ENCODE measurements at regions not wholly inside any gene's neighbourhood (a gene's known extent, or its start where the extent isn't known, plus 50 kb on each side); places are given as distances from the start of the nearest gene placed in this dataset.
"Not testable (repeated sequence)": the region's sequence is repeated elsewhere in the genome, so short reads cannot be mapped to it uniquely, and the experiment has no call there.

GRCh38 chr5:82754759-82755158 lies 322.4 kb downstream of the TMEM167A start:
- DNase-seq (ENCODE audit: low read depth in 2 of 2) = no peak

GRCh38 chr5:82754036-82754746 lies 323.0 kb downstream of the TMEM167A start:
- DNase-seq (ENCODE audit: low read depth in 2 of 2) = no peak

DNA sequence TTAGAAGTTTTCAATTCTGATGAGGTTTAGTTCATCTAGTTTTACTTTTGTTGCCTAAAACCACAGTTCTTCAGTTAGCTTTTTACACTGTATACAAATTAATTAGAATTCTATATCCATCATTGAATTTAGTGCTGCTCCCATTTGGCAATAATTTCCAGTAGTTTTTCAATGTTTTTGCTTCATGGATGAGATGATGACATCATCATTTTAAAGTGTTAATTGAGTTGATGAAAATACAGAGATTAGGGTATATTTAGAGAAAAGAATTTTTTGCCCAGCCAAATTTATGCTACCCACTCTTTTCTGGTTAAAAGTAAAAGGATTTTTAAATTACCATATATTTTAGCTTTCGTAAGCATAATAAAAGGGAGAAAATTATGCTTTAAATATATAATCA lies 323.8 kb downstream of the TMEM167A start:
- DNase-seq (ENCODE audit: low read depth in 2 of 2) = no peak

DNA sequence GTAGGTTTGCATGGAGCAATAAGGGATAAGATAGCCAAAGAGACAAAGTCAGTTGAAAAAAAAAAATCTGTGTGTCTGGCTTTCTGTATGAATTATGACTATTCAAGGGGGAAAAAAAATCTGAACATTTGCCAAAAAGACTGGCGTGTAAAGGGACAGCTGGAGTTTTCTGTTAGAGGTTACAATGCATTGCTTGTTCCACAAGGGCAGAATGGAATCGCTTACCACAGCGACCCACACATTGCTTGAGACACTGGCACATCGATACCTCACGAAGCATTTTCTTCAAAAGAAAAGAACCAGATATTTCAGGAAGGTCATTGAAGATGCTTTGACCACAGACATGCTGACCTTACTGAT lies 327.8 kb downstream of the TMEM167A start:
- no peak for DNase-seq (ENCODE audit: low read depth in 2 of 2)

DNA sequence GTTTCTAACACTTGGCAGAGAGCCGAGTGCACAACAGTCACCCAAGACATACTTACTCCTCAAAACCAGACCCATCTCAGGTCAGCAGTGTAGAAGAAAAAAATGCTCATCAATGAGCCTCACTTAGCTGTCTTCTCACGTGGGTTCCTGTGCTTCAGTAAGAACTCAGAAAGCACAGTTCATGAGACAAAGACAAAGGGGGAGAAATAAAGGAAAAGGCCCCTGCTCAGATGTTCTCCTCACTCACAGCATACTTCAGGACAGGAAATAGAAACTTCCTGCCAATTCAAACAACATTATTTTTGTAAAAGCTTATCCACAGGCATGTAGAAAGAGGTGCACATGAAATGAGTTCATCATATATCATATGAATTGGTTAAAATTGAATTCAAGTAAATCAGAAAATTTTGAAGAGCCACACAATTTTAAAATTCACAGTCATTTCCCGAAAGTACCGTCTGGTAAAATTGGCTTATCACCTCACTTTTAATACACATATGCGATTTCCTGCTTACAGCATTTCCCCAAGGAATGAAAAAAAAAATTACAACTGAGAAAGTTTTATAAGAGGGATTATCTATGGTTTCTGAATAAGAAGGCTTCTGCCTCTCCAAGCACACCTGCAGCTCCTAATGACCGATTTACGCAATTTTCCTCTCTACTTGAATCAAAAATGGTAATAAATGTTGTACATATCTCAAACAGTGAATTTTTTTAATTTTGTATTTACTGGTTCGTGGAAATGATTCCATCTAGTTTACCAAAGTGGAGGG lies 328.3 kb downstream of the TMEM167A start:
- no peak for DNase-seq (ENCODE audit: low read depth in 2 of 2)

GRCh38 chr5:82747986-82748385 lies 329.2 kb downstream of the TMEM167A start:
- DNase-seq (ENCODE audit: low read depth in 2 of 2) = no peak

GRCh38 chr5:82745016-82745415 lies 332.2 kb downstream of the TMEM167A start:
- no peak for DNase-seq (ENCODE audit: low read depth in 2 of 2)

DNA sequence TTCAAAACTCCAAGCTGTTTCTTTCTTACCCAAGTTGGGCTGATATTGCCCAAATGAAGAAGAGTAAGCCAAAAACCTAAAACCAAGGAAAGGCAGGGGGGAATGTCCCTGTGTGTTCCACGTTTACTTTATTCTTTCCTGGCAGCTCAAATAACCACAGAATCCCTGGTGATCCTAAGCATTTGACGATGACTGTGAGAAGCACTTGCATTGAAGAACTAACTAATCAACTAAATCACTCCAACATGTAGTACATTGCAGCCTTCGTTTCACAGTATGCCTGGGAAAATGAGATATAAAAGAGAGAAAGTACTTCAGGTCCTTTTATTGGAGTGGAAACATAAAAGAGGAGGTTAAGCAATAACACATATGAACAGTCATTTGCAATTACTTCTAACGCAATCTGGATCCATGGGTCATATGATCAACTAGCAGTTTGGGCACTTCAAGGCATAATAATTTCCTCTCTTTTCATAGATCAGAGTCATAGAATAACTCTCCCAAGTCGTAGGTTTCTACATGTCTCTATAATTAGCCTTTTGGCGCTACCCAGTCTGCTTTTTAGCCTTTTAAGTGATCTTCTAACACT lies 338.4 kb downstream of the TMEM167A start:
- no peak for DNase-seq (ENCODE audit: low read depth in 2 of 2)

DNA sequence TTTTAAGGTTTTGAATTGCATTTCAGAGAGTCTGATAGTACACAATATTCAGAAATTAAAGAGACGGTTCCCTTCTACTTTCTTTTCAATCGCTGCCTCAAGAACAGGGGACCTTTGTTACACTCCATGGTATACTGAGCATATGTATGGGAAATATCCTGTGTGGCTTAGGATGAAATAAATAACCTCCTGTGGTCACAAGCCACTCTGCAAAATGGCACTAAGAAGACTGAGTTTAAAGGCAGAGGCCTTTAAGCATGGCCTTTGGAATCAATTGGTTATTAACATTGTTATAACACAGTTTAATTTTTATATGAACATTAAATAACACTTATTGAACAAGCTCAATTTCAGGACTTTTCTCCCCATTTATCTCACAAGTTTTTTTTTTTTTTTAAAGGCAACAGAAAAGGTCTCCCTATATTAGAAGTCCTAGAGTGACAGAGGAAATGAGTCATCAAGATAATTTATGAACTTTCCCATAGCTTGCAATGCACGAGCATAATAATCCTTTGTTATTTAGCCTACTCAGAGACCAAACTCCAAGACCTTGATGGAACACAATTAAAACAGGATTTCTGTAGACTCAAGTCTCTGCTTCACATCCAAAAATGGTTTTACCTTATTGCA lies 341.9 kb downstream of the TMEM167A start:
- DNase-seq (ENCODE audit: low read depth in 2 of 2) = no peak

- no peak for DNase-seq (ENCODE audit: low read depth in 2 of 2)
Observed at GRCh38 chr5:82734347-82734746, 342.8 kb downstream of the TMEM167A start.

DNA sequence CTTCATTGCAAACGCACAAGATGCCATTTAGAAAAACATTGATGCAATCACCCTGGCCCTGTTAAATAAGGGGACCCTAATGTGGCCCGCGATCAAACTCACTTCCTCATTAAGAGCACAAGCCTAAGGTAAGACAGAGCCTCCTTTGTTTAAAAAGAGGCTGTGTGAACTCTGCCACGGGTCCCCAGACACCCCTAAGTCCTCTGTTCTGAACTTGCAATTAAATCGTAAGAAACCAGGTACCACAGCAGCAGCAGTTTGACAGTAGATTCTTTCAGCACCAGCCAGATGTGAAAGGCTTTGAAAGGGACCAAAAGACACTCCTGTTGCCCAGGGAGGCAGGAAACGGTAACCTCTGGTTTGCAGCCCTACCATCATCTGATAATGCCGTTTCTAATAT lies 346.3 kb downstream of the TMEM167A start:
- DNase-seq (ENCODE audit: low read depth in 2 of 2) = no peak

GRCh38 chr5:82728926-82729702 lies 348.1 kb downstream of the TMEM167A start:
- DNase-seq (ENCODE audit: low read depth in 2 of 2) = no peak

GRCh38 chr5:82723168-82723567 lies 354.0 kb downstream of the TMEM167A start:
- DNase-seq (ENCODE audit: low read depth in 2 of 2) = no peak

GRCh38 chr5:82721087-82721410 lies 356.1 kb downstream of the TMEM167A start:
- DNase-seq (ENCODE audit: low read depth in 2 of 2) = no peak

- no peak for DNase-seq (ENCODE audit: low read depth in 2 of 2)
Observed at GRCh38 chr5:82720213-82721086, 356.7 kb downstream of the TMEM167A start.

- no peak for DNase-seq (ENCODE audit: low read depth in 2 of 2)
Observed at GRCh38 chr5:82719368-82719767, 357.8 kb downstream of the TMEM167A start.

- no peak for DNase-seq (ENCODE audit: low read depth in 2 of 2)
Observed at GRCh38 chr5:82717738-82718137, 359.5 kb downstream of the TMEM167A start.

GRCh38 chr5:82714732-82715131 lies 362.5 kb downstream of the TMEM167A start:
- DNase-seq (ENCODE audit: low read depth in 2 of 2) = not testable (repeated sequence)

DNA sequence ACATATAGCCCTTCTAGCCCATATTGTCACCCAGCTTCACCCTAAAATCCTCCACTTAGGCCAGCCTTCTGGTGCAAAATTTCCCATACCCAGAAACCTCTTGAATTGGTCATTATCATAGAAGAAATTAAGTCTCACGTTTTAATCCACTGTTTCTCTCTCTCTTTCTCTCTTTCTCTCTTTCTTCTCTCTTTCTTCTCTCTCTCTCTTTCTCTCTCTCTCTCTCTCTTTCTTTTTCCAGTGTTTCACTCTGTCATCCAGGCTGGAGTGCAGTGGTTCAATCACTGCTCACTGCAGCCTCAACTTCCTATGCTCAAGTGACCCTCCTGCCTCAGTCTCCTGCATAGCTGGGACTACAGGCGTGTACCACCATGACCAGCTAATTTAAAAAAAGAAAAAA lies 363.4 kb downstream of the TMEM167A start:
- DNase-seq (ENCODE audit: low read depth in 2 of 2) = no peak

GRCh38 chr5:82707741-82708140 lies 369.5 kb downstream of the TMEM167A start:
- DNase-seq (ENCODE audit: low read depth in 2 of 2) = no peak

GRCh38 chr5:82704381-82704780 lies 372.8 kb downstream of the TMEM167A start:
- DNase-seq (ENCODE audit: low read depth in 2 of 2) = no peak
